Hepatocyte (in vitro differentiated cells): ENCODE measurements at regions not wholly inside any gene's neighbourhood (a gene's known extent, or its start where the extent isn't known, plus 50 kb on each side); places are given as distances from the start of the nearest gene placed in this dataset.
"Not testable (repeated sequence)": the region's sequence is repeated elsewhere in the genome, so short reads cannot be mapped to it uniquely, and the experiment has no call there.

ENCODE experiments used
- DNase-seq: peaks from one replicate; pipeline ENCODE4 v3.0.0-alpha.2; 2016; ENCODE audit warnings: low spot score
- H2AFZ ChIP-seq: fragments of 200-600 bp; sonication (generic); 2 replicates; pipeline ENCODE4 v1.6.0; 2016; ENCODE audit warnings: antibody characterized with exemption, mild to moderate bottlenecking
- H3K27ac ChIP-seq: fragments of 200-600 bp; sonication (generic); 2 replicates; pipeline ENCODE4 v1.5.1; 2016; ENCODE audit warnings: mild to moderate bottlenecking
- H3K27me3 ChIP-seq: fragments of 200-600 bp; sonication (generic); 2 replicates; pipeline ENCODE4 v1.6.1; 2016
- H3K36me3 ChIP-seq: fragments of 200-600 bp; sonication (generic); replicated peaks from 2 replicates; pipeline ENCODE4 v1.5.1; 2016; ENCODE audit warnings: low read depth; ENCODE audit not compliant: insufficient read depth
- H3K4me1 ChIP-seq: fragments of 200-600 bp; sonication (generic); 2 replicates; pipeline ENCODE4 v1.5.1; 2016; ENCODE audit warnings: mild to moderate bottlenecking, moderate library complexity; ENCODE audit not compliant: insufficient read depth
- H3K4me2 ChIP-seq: fragments of 200-600 bp; sonication (generic); 2 replicates; pipeline ENCODE4 v1.6.0; 2016
- H3K4me3 ChIP-seq: fragments of 200-600 bp; sonication (generic); 2 replicates; pipeline ENCODE4 v1.5.1; 2016; ENCODE audit warnings: mild to moderate bottlenecking
- H3K79me2 ChIP-seq: fragments of 200-600 bp; sonication (generic); 2 replicates; pipeline ENCODE4 v1.6.0; 2017; ENCODE audit warnings: mild to moderate bottlenecking
- H3K9me2 ChIP-seq: fragments of 200-600 bp; sonication (generic); replicated peaks from 2 replicates; pipeline ENCODE4 v1.6.0; 2017; ENCODE audit warnings: mild to moderate bottlenecking; ENCODE audit not compliant: insufficient read depth
- H3K9me3 ChIP-seq: fragments of 200-600 bp; sonication (generic); 2 replicates; pipeline ENCODE4 v1.5.1; 2016; ENCODE audit warnings: low read depth, mild to moderate bottlenecking
- H4K20me1 ChIP-seq: fragments of 200-600 bp; sonication (generic); 2 replicates; pipeline ENCODE4 v1.6.0; 2016; ENCODE audit warnings: mild to moderate bottlenecking; ENCODE audit not compliant: insufficient read depth, poor library complexity, severe bottlenecking
- CTCF ChIP-seq: fragments of 200-600 bp; sonication (generic); IDR thresholded peaks from 2 replicates; pipeline ENCODE4 v1.5.1; 2016; ENCODE audit warnings: antibody characterized with exemption, mild to moderate bottlenecking; ENCODE audit not compliant: poor library complexity
- EZH2 ChIP-seq: fragments of 200-600 bp; sonication (generic); IDR thresholded peaks from 2 replicates; pipeline ENCODE4 v1.6.1; 2016; ENCODE audit warnings: antibody characterized with exemption, mild to moderate bottlenecking, borderline replicate concordance
- EZH2phosphoT487 ChIP-seq: fragments of 200-600 bp; sonication (generic); IDR thresholded peaks from one replicate; pipeline ENCODE4 v1.6.1; 2018; ENCODE audit warnings: antibody characterized with exemption, mild to moderate bottlenecking, low read depth, moderate library complexity; ENCODE audit not compliant: unreplicated experiment, severe bottlenecking
- WGBS: methylation state at CpG from one replicate; pipeline ENCODE4 v1.1.6; 2016; ENCODE audit warnings: low lambda C conversion rate; ENCODE audit errors: missing lambda C conversion rate; 5-methylcytosine and 5-hydroxymethylcytosine counted together

GRCh38 chr7:67673861-67674260, 677.2 kb downstream of the TYW1 start:
- WGBS = 93% methylated on average over 3 of the region's 3 CpGs
- no peaks in the 10 kb centered on the region for H3K9me3 ChIP-seq
- no peak overlapping the region for H3K4me3 ChIP-seq
- no peaks in the 10 kb centered on the region for H3K4me1 ChIP-seq
- H3K9me2 ChIP-seq = no peaks in the 10 kb centered on the region
- H2AFZ ChIP-seq = no peak overlapping the region
- H3K4me2 ChIP-seq = no peak overlapping the region
- DNase-seq = no peak
- H4K20me1 ChIP-seq = no peaks in the 10 kb centered on the region
- H3K79me2 ChIP-seq = no peaks in the 10 kb centered on the region
- H3K27me3 ChIP-seq = no peaks in the 10 kb centered on the region
- H3K27ac ChIP-seq = no peak overlapping the region
- no peak for TF ChIP-seq EZH2
- no peak for TF ChIP-seq EZH2phosphoT487
- no peak for TF ChIP-seq CTCF
- no peaks in the 10 kb centered on the region for H3K36me3 ChIP-seq

- H3K9me3 ChIP-seq, H3K9me2 ChIP-seq, H3K79me2 ChIP-seq, H3K4me1 ChIP-seq, H3K36me3 ChIP-seq, H3K27ac ChIP-seq, DNase-seq, H3K4me3 ChIP-seq, H3K27me3 ChIP-seq, H2AFZ ChIP-seq, H4K20me1 ChIP-seq, H3K4me2 ChIP-seq: not testable (repeated sequence)
- 93% methylated on average over 5 of the region's 5 CpGs for WGBS
Observed at GRCh38 chr7:67674862-67675261, 678.2 kb downstream of the TYW1 start.

- no peak for TF ChIP-seq CTCF
- TF ChIP-seq EZH2phosphoT487 = no peak
- TF ChIP-seq EZH2 = no peak
- Histone ChIP-seq H3K4me2 (no peak overlapping the region), H3K9me2 (no peaks in the 10 kb centered on the region), H4K20me1 (no peaks in the 10 kb centered on the region), H3K36me3 (no peaks in the 10 kb centered on the region), H3K4me3 (no peak overlapping the region), H3K79me2 (no peaks in the 10 kb centered on the region), H3K9me3 (no peaks in the 10 kb centered on the region), H3K4me1 (no peaks in the 10 kb centered on the region), H2AFZ (no peak overlapping the region), H3K27me3 (no peaks in the 10 kb centered on the region), H3K27ac (no peak overlapping the region)
- WGBS = 94% methylated on average over 2 of the region's 2 CpGs
- DNase-seq = no peak
Observed at GRCh38 chr7:67675971-67676370, 679.3 kb downstream of the TYW1 start.

- Histone ChIP-seq H3K27ac (no peak overlapping the region), H3K4me2 (no peak overlapping the region), H3K27me3 (no peaks in the 10 kb centered on the region), H3K36me3 (no peaks in the 10 kb centered on the region), H3K79me2 (no peaks in the 10 kb centered on the region), H3K4me1 (no peaks in the 10 kb centered on the region), H4K20me1 (no peaks in the 10 kb centered on the region), H3K4me3 (no peak overlapping the region), H2AFZ (no peak overlapping the region), H3K9me3 (no peaks in the 10 kb centered on the region), H3K9me2 (no peaks in the 10 kb centered on the region)
- no peak for TF ChIP-seq CTCF
- no peak for DNase-seq
- 61% methylated on average over 4 of the region's 4 CpGs for WGBS
Observed at GRCh38 chr7:67678419-67678818, 681.8 kb downstream of the TYW1 start.
